ENCODE measurements at regions not wholly inside any gene's neighbourhood (a gene's known extent, or its start where the extent isn't known, plus 50 kb on each side); places are given as distances from the start of the nearest gene placed in this dataset.
"Not testable (repeated sequence)": the region's sequence is repeated elsewhere in the genome, so short reads cannot be mapped to it uniquely, and the experiment has no call there.

- not testable (repeated sequence) for H3K27ac ChIP-seq; H2AFZ ChIP-seq; H3K36me3 ChIP-seq (ENCODE audit: control insufficient read depth, insufficient read depth, low read length); H3K9me3 ChIP-seq (ENCODE audit: control insufficient read depth, low read length); H3K27me3 ChIP-seq (ENCODE audit: control insufficient read depth, insufficient read depth, low read length); H3K9ac ChIP-seq; H3K4me3 ChIP-seq (ENCODE audit: low read depth, low read length); H3K79me2 ChIP-seq; H3K4me1 ChIP-seq; H3K4me2 ChIP-seq (ENCODE audit: low read length)
These were observed 513.5 kb downstream of the TTLL7 start for GRCh38 chr1:83485314-83486019.

DNA sequence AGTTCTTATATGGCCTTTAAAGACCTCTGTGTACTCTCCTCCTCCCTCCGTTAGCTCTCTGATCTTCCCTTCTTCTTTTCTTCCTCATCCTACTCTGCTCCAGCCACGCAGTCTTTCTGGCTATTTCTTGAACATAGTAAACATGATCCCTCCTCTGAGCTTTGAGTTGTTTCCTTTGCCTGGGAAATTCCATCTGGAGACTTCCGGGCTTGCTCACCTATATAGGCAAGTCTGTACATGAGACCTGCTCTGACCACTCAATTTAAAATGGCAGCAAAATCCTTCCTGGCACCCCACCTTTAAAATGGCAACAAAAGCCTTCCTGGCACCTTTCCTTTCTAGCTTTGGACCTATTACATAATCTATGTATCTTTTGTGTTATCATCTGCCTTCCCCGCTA is 517.6 kb downstream of the TTLL7 start:
- H3K79me2 ChIP-seq; H3K4me2 ChIP-seq (ENCODE audit: low read length); H3K9me3 ChIP-seq (ENCODE audit: control insufficient read depth, low read length); H3K4me1 ChIP-seq; H3K27ac ChIP-seq; H3K4me3 ChIP-seq (ENCODE audit: low read depth, low read length); H3K27me3 ChIP-seq (ENCODE audit: control insufficient read depth, insufficient read depth, low read length); H3K36me3 ChIP-seq (ENCODE audit: control insufficient read depth, insufficient read depth, low read length); H3K9ac ChIP-seq; H2AFZ ChIP-seq: not testable (repeated sequence)

GRCh38 chr1:83479591-83480239 is 519.2 kb downstream of the TTLL7 start:
- not testable (repeated sequence) for H3K27me3 ChIP-seq (ENCODE audit: control insufficient read depth, insufficient read depth, low read length); H3K79me2 ChIP-seq; H3K4me2 ChIP-seq (ENCODE audit: low read length); H3K27ac ChIP-seq; H2AFZ ChIP-seq; H3K4me1 ChIP-seq; H3K4me3 ChIP-seq (ENCODE audit: low read depth, low read length); H3K9me3 ChIP-seq (ENCODE audit: control insufficient read depth, low read length); H3K9ac ChIP-seq; H3K36me3 ChIP-seq (ENCODE audit: control insufficient read depth, insufficient read depth, low read length)

DNA sequence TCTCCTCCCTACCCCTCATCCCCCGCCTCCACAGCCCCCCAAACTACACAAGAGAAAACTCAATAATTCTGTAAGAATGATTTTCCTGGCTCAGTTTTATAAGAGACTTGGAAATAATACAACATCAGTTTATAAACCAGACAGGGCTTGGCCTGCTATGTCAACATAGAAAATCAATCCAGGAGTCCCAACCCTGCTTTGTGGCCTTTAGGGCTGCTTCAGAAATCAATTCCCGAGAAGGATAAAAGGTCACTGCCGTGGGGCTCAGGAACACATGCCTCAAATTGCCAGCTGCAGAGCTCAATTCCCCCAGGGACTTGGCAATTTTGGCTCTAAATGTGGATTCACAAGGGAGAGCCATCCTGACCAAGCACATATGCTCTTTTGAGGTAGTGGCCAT is 520.8 kb downstream of the TTLL7 start:
- H3K4me3 ChIP-seq (ENCODE audit: low read depth, low read length); H3K79me2 ChIP-seq; H3K9me3 ChIP-seq (ENCODE audit: control insufficient read depth, low read length); H2AFZ ChIP-seq; H3K4me1 ChIP-seq; H3K27ac ChIP-seq; H3K36me3 ChIP-seq (ENCODE audit: control insufficient read depth, insufficient read depth, low read length); H3K9ac ChIP-seq; H3K4me2 ChIP-seq (ENCODE audit: low read length); H3K27me3 ChIP-seq (ENCODE audit: control insufficient read depth, insufficient read depth, low read length): not testable (repeated sequence)

DNA sequence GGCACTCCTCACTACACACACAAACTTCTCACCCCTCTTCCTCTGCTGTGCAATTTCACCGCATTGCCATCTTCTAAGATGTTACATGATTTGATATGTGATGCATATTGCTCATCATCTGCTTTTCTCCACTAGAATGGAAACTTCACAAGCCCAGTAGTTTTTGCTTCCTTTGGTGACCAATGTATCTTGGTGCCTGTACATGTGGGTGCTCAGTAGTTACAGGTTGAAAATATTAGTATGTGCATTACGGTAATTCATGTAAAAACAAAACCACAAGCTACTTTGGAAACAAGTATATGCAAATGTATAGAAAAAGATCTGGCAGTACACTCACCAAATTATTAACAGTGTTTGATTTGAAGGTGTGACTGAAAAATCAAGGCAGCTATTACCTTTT is 522.4 kb downstream of the TTLL7 start:
- H3K4me1 ChIP-seq; H3K4me2 ChIP-seq (ENCODE audit: low read length); H3K9me3 ChIP-seq (ENCODE audit: control insufficient read depth, low read length): not testable (repeated sequence)

DNA sequence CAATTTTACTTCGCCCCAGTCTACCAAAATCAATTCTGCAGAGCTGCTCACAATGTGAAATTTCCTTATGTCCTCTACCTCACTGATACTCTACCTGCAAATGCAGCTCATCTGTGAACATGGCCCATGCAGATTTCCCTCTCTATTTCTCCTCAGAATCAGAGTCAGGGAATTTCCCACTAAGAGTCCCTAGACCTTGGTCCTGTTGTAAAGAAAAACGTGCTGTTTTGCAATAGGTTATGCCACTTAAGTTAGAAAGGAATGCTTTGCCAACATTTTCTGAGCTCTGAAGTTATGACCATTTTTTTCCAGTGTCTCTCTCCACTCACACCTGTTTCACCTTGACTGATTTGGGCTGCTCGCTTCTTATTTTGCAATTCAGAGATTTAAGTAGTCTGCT is 524.0 kb downstream of the TTLL7 start:
- not testable (repeated sequence) for H3K4me1 ChIP-seq; H3K27me3 ChIP-seq (ENCODE audit: control insufficient read depth, insufficient read depth, low read length); H3K9ac ChIP-seq; H3K9me3 ChIP-seq (ENCODE audit: control insufficient read depth, low read length); H3K27ac ChIP-seq; H2AFZ ChIP-seq; H3K79me2 ChIP-seq; H3K4me2 ChIP-seq (ENCODE audit: low read length); H3K4me3 ChIP-seq (ENCODE audit: low read depth, low read length); H3K36me3 ChIP-seq (ENCODE audit: control insufficient read depth, insufficient read depth, low read length)

More for the DNA sequence above, 522.4 kb downstream of the TTLL7 start:
- not testable (repeated sequence) for H3K9ac ChIP-seq; H3K27me3 ChIP-seq (ENCODE audit: control insufficient read depth, insufficient read depth, low read length); H3K36me3 ChIP-seq (ENCODE audit: control insufficient read depth, insufficient read depth, low read length); H3K27ac ChIP-seq; H2AFZ ChIP-seq; H3K79me2 ChIP-seq; H3K4me3 ChIP-seq (ENCODE audit: low read depth, low read length)

DNA sequence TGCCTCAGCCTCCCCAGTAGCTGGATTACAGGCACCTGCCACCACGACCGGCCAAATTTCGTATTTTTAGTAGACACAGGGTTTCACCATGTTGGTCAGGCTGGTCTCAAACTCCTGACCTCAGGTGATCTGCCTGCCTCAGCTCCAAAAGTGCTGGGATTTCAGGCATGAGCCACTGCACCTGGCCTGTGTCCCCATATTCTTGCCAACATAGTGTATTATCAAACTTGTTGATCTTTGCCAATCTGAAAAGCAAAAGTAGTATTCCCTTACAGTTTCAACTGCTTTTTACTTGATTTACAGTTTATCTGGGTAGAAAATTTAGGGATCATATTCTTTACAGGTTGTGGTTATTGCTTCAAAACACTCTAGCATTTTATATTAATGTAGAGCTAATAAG is 524.9 kb downstream of the TTLL7 start:
- not testable (repeated sequence) for H3K4me1 ChIP-seq; H3K36me3 ChIP-seq (ENCODE audit: control insufficient read depth, insufficient read depth, low read length); H2AFZ ChIP-seq; H3K9ac ChIP-seq; H3K27me3 ChIP-seq (ENCODE audit: control insufficient read depth, insufficient read depth, low read length); H3K4me3 ChIP-seq (ENCODE audit: low read depth, low read length); H3K9me3 ChIP-seq (ENCODE audit: control insufficient read depth, low read length); H3K4me2 ChIP-seq (ENCODE audit: low read length); H3K27ac ChIP-seq; H3K79me2 ChIP-seq

DNA sequence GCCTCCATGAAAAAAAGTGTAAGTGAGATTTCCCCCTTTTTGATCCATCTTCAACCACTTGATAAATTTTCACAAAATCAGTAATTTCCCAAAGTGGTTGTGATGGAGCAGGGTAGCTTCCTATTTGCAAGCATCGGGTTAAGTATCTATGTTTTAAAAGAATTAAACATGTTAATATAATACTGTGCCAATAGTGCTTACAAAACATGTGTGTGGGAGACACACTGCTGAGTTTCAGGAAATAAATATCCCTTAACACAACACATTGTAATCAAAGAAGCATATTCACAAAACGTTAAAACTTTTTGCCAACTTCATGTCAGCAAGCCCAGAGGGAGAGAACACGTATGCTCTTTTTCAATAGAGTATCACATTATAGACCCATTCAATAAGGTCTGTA is 526.9 kb downstream of the TTLL7 start:
- H3K79me2 ChIP-seq; H3K36me3 ChIP-seq (ENCODE audit: control insufficient read depth, insufficient read depth, low read length); H3K4me2 ChIP-seq (ENCODE audit: low read length); H2AFZ ChIP-seq; H3K9ac ChIP-seq; H3K4me3 ChIP-seq (ENCODE audit: low read depth, low read length); H3K27ac ChIP-seq; H3K4me1 ChIP-seq; H3K9me3 ChIP-seq (ENCODE audit: control insufficient read depth, low read length); H3K27me3 ChIP-seq (ENCODE audit: control insufficient read depth, insufficient read depth, low read length): not testable (repeated sequence)

DNA sequence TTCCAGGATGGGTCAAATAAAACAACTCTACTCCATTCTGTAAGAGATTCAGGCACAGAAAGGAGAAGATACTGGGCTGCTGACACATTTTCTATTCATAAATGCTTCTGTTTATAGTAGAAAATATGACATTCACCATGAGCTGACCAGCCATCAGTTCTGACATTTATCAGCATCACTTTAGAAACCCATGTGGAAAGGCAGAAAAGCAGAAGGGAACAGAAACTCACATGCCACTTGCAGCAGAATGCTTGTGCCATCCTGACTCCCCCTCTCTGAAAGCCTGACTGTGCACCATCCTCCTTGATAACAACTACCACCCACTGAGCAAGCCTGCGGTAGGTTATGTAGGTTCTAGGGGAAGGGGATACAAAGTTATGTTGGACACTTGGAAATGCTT is 527.7 kb downstream of the TTLL7 start:
- not testable (repeated sequence) for H3K27me3 ChIP-seq (ENCODE audit: control insufficient read depth, insufficient read depth, low read length); H3K9ac ChIP-seq; H3K27ac ChIP-seq; H3K9me3 ChIP-seq (ENCODE audit: control insufficient read depth, low read length); H3K4me2 ChIP-seq (ENCODE audit: low read length); H3K36me3 ChIP-seq (ENCODE audit: control insufficient read depth, insufficient read depth, low read length); H2AFZ ChIP-seq; H3K4me3 ChIP-seq (ENCODE audit: low read depth, low read length); H3K4me1 ChIP-seq; H3K79me2 ChIP-seq

GRCh38 chr1:83468336-83468735 is 530.6 kb downstream of the TTLL7 start:
- not testable (repeated sequence) for H2AFZ ChIP-seq

GRCh38 chr1:83457735-83458248 is 541.1 kb downstream of the TTLL7 start:
- H3K27ac ChIP-seq; H3K4me1 ChIP-seq; H3K9ac ChIP-seq; H3K4me3 ChIP-seq (ENCODE audit: low read depth, low read length); H3K36me3 ChIP-seq (ENCODE audit: control insufficient read depth, insufficient read depth, low read length); H3K79me2 ChIP-seq; H2AFZ ChIP-seq; H3K4me2 ChIP-seq (ENCODE audit: low read length); H3K9me3 ChIP-seq (ENCODE audit: control insufficient read depth, low read length); H3K27me3 ChIP-seq (ENCODE audit: control insufficient read depth, insufficient read depth, low read length): not testable (repeated sequence)

More at GRCh38 chr1:83468336-83468735, 530.6 kb downstream of the TTLL7 start:
- H3K4me2 ChIP-seq (ENCODE audit: low read length); H3K9ac ChIP-seq; H3K4me3 ChIP-seq (ENCODE audit: low read depth, low read length); H3K4me1 ChIP-seq; H3K27me3 ChIP-seq (ENCODE audit: control insufficient read depth, insufficient read depth, low read length); H3K27ac ChIP-seq; H3K36me3 ChIP-seq (ENCODE audit: control insufficient read depth, insufficient read depth, low read length); H3K79me2 ChIP-seq; H3K9me3 ChIP-seq (ENCODE audit: control insufficient read depth, low read length): not testable (repeated sequence)

Data from parathyroid adenoma (tissue), 2 donors.